GM19025 (cell line): ENCODE measurements at regions not wholly inside any gene's neighbourhood (a gene's known extent, or its start where the extent isn't known, plus 50 kb on each side); places are given as distances from the start of the nearest gene placed in this dataset.

Experiments used
- ATAC-seq: cut with Tn5 transposase; IDR thresholded peaks from one replicate; pipeline ENCODE4 v1.9.1; 2021; ENCODE audit warnings: mild to moderate bottlenecking, low read depth, moderate library complexity; ENCODE audit not compliant: unreplicated experiment

- no peak for ATAC-seq
Measured at GRCh38 chr20:40331807-40332560, 357.1 kb downstream of the MAFB start.

GRCh38 chr20:40331249-40331648, 357.8 kb downstream of the MAFB start:
- no peak for ATAC-seq

DNA sequence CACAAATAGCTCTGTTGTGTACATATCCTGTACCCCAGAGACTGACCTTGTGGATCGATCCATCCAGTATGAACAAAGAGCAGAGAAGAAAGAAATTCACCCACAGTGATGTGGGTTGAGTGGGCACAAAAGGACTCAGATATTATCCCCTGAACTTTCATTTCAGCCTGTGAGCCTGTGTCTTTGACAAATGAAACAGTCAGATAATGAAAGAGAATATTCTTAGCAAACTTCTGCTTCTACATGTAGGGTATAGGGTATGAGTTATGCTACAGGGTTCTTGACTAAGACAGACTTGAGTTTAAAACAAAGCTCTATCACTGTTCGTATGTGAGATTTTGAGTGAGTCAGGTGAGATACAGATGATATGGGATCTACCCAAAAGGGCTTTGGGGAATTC, 359.7 kb downstream of the MAFB start:
- no peak for ATAC-seq

GRCh38 chr20:40326784-40327183, 362.3 kb downstream of the MAFB start:
- no peak for ATAC-seq

DNA sequence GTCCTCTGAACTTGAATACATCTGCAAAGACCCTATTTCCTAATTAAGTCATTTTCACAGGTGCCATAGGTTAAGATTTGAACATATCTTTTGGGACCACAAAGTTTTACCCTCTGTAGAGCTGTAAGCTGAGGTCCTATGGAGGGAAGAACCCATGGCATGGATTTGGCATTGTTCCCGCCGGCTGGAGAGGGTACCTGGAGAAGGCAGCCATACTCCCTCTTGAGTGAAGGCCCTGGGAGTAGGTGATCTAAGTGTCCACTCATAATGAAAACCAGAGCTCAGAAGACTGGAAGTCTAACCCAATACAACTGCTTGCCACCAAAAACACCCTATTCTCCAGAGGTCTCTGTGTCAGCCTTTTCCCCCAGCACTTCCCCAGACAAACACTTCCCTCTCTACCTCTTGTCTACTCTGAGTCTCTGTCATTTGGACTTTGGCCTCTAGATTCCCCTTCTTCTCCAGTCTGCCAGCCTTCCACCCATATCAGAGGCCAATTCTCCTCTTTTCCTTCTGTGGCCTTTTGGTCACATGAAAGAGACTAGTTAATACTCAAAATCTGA, 363.9 kb downstream of the MAFB start:
- ATAC-seq = no peak

- ATAC-seq = no peak
Measured at GRCh38 chr20:40323361-40323794, 365.7 kb downstream of the MAFB start.

DNA sequence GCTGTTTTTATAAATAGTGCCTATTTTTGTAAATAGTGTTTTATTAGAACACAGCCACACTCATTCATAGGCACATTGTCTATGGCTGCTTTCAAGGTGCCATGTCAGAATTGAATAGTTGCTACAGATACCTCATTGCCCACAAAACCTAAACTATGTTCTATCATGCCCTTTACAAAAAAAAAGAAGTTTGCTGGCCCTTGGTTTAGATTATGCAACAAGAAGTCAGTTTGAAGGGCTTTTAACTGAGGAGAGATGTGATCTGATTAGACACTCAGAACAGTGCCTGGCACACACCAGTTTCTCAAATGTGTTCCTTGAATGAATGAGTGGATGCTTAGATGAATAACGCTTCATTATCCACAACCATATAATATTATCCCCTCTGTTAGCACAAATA, 366.1 kb downstream of the MAFB start:
- ATAC-seq = no peak

DNA sequence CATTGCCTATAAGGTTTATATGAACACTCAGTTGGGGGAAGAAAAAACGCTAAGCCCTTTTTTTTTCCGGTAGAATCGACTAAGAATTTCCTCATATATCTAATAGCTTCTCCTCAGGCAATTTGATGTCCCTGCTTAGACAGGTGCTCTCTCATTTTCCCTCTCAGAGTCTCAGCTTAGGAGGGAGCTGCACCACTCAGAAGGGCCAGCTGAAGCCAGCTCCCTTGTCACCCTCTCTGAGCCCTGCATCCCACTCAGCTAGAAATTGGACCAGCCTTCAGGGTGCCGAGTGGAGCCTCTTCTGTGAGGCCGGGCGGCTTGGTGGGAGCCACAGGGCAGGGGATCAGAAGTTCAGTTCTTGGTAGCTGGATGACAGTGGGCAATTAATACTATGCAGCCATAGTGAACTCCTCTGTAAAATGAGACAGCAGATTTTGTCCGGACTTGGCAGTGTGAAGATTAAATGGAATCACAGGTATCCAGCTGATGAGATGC, 368.5 kb downstream of the MAFB start:
- ATAC-seq = no peak

- ATAC-seq = no peak
Measured at GRCh38 chr20:40319741-40320516, 369.1 kb downstream of the MAFB start.

DNA sequence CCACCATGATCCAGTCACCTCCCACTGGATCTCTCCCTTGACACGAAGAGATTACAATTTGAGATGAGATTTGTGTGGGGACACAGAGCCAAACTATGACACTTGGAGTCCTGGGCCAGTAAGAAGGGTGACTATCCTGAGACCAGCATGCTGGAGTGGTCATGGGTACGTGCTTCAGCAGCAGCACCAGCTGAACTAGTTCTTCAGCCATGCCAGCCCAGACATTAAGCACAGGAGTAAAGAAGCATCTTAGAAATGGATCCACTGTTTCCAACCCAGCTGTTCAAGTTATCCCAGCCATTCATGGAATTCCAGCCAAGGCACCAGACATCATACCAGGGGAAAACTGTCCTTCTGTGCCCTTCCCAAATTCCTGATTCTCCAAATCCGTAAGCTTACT, 370.0 kb downstream of the MAFB start:
- ATAC-seq = no peak

DNA sequence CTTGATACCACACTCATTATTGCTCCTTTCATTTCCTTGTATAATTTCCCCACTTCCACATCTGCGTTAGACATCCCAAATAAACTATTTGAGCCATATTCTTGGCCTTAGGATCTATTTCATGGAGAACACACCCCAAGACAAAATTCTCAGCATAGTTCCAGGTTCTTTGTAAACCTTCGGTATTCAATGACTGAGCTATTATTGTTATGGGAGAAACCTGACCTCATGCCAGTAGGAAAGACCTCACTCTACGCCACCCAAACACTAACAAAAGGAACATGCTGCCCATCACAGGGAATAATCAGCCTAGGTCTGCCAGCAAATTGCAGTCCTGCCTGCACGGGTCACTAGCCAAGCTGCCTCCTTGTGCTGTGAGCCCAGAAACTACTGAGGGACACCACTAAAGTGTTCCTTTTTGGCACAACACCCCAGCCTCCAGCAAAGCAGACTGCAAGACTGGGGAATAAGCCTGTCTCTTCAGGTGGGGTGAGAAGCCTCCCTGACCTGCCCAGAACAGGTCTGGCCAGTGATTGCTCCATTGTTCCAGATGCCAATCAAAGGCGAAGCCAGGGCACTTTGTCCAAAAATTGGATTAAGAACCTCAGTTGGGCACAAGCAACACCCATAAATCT, 371.8 kb downstream of the MAFB start:
- no peak for ATAC-seq

- ATAC-seq = no peak
Measured at GRCh38 chr20:40314278-40314677, 374.8 kb downstream of the MAFB start.

DNA sequence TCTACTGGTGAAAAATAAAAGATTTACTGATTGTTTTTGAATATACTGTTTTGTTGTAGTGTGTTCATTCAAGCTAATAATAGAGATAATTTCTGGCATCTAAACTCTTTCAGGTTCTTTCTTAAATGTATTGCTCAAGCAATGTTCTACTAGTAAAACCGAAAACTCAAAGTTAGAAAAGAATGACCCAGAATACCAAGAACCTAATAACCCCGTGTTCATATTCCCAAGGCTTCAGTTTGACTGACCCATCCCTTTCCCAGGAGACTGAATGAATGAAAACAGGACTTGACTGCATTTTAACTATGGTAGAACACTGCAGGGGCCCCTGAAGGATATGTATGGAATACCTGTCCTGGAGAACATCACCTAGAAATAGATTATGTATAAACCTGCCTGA, 375.3 kb downstream of the MAFB start:
- ATAC-seq = no peak

DNA sequence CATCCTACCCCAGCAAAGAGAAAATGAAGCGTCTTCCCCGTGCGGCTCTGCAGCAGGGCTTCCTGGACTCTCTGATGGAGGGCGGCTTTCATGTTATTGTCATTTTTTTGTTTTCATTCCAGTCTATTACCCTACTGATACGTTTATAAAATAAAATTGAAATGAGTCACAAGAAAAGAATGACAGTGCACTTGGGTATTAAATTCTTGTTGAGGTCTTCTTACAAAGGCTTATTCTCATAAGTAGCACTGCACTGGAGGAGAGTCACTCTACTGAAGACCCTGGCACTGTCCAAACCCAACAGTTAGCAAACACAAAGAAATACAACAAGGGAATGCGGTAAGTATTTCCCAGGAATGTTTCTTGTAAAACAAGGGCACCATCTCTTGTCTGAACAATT, 379.3 kb downstream of the MAFB start:
- ATAC-seq = no peak

DNA sequence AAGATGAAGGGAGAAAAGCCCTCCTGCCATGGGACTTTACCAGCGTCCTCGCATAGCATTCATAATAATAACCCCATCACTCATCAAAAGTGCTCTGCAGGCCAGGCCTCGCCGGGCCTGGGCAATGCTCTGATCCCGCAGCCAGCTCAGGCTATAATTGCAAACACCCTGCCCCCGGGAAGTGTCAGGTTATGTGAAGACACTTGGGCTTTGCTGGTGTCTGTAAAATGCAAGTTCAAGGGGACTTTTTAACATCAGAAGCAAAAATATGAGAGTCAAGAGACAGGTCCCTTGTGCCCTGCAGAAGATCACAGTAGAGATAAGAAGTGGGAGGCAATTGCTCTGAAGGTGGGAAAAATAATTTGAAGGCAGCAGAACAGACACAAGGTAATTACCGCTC, 381.0 kb downstream of the MAFB start:
- no peak for ATAC-seq

DNA sequence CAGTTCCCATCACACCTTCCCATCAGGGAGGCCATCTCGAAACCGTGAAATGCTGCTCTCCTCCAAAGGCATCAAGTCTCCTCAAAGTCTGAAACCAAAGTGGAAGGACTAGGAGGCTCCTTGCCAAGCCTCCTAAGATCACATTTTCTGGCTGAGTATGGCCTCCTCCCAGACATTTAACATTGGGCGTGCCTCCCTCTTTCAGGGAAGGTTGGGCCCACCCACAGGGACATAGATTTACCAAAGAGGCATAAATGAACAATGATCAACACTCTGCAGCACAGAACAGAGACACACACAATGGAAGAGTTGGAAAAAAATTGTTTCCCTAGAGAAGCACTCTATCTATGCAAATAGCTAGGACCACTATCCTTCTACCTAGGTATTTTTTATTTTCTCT, 381.8 kb downstream of the MAFB start:
- ATAC-seq = no peak

DNA sequence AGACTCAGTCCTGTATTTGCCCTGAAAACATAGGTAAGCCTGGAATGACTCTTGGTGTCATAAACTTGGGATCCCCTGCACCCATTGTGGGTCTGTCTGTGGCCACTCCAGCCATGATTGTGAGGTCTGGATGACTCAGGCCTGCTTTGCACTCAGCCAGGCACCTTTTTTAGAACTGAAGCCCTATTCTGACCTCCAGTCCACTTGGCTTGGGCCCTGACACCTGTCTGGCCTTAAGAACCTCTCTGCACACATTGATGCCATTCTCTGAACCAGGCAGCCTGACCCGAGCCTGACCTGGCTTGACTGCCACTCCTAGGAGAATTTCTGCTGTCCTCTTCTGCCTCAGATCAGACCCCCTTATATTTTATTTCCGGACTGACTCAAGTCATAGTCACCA, 383.7 kb downstream of the MAFB start:
- no peak for ATAC-seq

DNA sequence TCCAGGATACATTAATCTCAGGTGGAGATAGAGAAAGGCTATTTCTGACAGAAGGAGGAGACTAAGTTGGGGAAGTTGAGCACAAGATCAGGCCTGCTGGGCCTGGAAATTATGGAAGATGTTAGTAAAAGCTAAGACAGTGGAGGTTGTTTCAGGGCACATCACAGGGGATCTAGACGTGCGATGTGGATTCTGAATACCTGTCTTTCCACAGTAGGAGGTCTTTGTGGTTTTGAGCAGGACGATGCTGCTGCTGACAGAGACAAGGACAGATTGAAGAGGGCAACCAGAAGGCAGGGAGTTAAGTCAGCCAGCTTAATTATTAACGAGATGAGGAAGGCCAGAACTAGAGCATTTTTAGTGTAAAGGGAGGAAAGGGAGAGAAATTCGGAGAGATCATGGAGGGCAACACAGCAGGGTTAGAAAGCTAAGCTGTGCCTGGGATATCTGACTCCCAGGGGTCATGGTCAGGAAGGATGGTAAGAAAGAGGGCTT, 384.9 kb downstream of the MAFB start:
- no peak for ATAC-seq

DNA sequence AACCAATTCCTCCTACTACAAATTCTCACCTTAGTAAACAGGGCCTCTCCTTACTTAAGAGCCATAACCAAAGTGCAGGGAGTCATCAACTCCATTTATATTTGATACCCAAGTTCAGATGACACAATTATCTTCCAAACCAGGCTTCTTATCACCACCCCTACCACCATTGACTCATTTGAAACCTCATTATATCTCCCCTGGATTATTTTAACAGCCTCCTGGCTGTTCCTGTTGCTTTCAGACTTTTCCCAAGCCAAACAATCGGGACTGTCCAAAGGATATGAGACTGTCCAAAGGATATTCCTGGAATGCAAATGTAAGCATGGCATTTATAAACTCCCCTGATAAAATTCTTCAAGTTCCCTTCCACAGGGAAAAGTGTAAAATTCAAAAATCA, 394.3 kb downstream of the MAFB start:
- no peak for ATAC-seq

DNA sequence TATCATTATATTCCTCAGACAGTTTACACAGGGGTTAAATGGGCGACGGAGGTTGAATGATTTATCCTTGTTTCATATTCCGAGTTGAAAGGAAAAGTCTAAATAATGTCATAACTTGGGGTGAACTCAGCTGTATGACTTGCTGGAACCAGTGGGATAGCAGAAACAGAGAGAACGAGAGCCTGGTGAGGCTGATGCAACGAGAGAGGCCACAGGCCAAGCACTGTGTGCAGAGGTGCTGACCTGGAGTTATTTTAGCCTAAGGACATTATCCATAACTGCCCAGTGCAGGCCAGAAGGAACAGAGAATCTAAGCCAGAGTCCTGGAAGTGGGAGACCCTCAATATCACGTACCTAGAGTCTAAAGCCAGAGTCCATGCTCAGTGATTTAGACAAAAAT, 394.9 kb downstream of the MAFB start:
- ATAC-seq = no peak

DNA sequence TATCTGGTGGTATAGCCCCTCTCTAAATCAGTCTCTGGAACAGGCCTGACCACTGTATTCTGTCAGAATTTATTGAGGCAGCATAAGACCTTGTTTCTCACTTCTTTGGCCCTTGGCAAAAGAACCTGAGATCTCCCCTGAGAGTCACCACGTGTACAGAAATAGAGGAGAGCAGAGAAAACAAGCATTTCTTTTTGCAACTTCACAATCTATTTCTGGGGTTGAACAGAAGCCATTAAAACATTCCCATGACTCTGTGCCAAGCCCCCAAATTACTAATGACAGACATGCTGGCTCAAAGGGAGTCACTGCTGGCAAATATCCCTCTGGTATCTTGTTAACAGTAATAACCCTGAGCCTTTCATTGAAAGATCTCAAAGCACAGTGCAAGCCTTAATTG, 395.3 kb downstream of the MAFB start:
- no peak for ATAC-seq
